ENCODE measurements at regions not wholly inside any gene's neighbourhood (a gene's known extent, or its start where the extent isn't known, plus 50 kb on each side); places are given as distances from the start of the nearest gene placed in this dataset.
"Not testable (repeated sequence)": the region's sequence is repeated elsewhere in the genome, so short reads cannot be mapped to it uniquely, and the experiment has no call there.

DNA sequence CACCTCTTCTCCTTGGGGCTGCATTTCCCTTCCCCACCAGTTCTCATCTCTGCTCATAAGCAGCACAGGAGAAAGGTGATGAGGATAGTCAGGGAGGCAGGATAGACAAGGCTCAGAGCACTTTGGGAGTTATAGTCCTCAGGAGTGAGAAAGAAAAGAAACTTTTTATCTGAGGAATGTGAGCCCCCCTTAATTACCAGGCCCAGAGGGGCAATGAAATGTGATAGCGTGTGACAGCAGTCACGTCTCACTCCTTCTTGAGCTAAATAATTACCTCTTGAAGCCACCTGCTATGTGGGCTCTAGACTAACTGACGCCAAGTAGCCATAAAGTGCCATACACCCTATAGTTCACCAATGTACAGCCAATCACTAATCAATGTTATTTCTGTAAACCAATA is 105.8 kb downstream of the SPP2 start:
- peaks cover 0 to 4% (median 4%) of the 10 kb centered on the region in 3 donors for H3K4me1 Mint-ChIP-seq
- H3K27ac Mint-ChIP-seq = peak overlapping the region in 1 of 3 donors; percentile 28
- no peaks in the 10 kb centered on the region for H3K9me3 Mint-ChIP-seq
- peaks cover 9% of the 10 kb centered on the region for H3K27me3 Mint-ChIP-seq
- no peak overlapping the region for H3K4me3 Mint-ChIP-seq
- H3K36me3 Mint-ChIP-seq = peaks cover 2% of the 10 kb centered on the region

DNA sequence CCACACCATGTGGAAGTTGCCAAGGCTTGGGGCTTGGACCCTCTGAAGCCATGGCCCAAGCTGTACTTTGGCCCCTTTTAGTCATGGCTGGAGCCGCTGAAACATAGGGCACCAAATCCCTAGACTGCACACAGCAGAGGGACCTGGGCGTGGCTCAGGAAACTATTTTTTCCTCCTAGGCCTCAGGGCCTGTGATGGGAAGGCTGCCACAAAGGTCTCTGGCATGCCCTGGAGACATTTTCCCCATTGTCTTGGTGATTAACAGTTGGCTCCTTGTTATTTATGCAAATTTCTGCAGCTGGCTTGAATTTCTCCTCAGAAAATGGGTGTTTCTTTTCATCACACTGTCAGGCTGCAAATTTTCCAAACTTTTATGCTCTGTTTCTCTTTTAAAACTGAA is 102.3 kb downstream of the SPP2 start:
- H3K27me3 Mint-ChIP-seq, H3K9me3 Mint-ChIP-seq, H3K4me3 Mint-ChIP-seq, H3K27ac Mint-ChIP-seq, H3K4me1 Mint-ChIP-seq, H3K36me3 Mint-ChIP-seq: not testable (repeated sequence)

DNA sequence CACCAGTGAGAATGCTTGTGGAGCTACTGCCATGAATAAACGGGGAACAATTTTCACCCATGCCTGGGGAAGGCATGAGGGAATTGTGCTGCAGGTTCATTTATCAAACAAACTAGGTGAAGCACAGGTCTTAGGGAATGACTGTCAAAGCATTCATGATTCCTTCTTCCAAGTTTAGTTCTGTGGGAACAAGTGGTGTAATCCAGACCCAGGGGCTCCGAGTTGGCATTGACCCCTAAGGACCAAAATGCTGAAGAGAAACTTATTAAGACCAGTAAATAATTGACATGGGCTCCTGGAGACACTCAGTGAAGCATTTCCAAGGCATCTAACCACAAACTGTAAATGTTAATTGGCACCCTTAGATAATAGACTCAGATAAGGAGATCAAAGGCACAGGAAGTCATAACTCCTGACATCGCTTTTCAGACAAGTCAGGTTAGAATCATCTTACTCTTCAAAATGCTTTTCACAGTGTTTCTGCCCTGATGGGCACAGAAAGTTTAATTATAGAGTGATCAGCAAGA is 96.9 kb downstream of the SPP2 start:
- H3K27me3 Mint-ChIP-seq = peaks cover 6% of the 10 kb centered on the region
- H3K4me1 Mint-ChIP-seq = peaks cover 0 to 9% (median 0%) of the 10 kb centered on the region in 3 donors
- no peaks in the 10 kb centered on the region for H3K36me3 Mint-ChIP-seq
- no peak overlapping the region for H3K4me3 Mint-ChIP-seq
- peaks cover 0 to 2% (median 0%) of the 10 kb centered on the region in 3 donors for H3K9me3 Mint-ChIP-seq
- no peak overlapping the region for H3K27ac Mint-ChIP-seq

DNA sequence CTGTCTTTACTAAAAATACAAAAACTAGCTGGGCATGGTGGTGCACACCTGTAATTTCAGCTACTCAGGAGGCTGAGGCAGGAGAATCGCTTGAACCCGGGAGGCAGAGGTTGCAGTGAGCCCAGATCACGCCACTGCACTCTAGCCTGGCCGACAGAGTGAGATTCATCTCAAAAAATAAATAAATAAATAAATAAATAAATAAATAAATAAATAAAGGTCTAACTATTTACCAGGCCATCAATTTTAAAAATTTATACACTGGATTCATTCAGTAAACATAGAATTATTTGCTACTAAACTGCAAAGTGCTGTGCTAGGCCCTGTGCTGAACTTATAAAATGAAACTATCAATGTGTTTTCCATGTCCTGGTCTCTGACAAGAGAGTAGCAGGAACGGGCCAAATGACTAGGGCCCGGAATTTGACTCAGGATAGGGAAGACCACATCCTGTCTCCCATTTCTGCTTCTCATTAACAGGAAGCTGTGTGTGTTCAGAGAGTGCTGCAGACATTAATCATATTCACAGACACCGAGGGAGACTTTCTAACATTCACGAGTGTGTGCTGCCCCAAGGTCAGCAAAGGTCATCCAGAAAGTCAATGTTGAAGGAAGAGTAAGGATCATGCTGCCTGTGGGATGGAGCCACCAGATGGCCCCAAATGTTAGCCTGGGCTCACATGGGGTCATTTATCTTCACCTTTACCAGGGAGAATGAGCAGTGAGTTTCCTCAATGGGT is 95.8 kb downstream of the SPP2 start:
- Mint-ChIP-seq H3K36me3 (no peaks in the 10 kb centered on the region), H3K4me3 (no peak overlapping the region), H3K9me3 (peaks cover 0 to 2% (median 0%) of the 10 kb centered on the region in 3 donors), H3K27me3 (peaks cover 6% of the 10 kb centered on the region), H3K27ac (no peak overlapping the region), H3K4me1 (peaks cover 0 to 9% (median 0%) of the 10 kb centered on the region in 3 donors)

DNA sequence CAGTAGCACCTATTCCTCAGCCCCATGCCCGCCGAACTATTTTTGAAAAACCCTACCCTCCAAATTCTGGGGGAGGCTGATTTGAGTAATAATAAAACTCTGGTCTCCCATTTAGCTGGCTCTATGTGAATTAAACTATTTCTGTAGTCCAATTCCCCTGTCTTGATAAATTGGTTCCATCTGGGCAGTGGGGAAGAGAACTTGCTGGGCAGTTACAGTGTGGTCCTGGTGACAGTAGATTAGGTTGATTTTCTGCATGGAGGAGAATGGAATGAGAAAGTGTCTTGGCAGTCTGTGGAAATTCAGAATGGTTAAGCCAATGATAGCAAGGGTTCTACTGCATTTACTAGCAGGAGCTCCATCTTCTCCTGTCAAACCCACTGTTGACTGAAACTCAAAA is 95.0 kb downstream of the SPP2 start:
- peaks cover 0 to 9% (median 0%) of the 10 kb centered on the region in 3 donors for H3K4me1 Mint-ChIP-seq
- no peak overlapping the region for H3K4me3 Mint-ChIP-seq
- peaks cover 10% of the 10 kb centered on the region for H3K27me3 Mint-ChIP-seq
- H3K9me3 Mint-ChIP-seq = peaks cover 0 to 2% (median 0%) of the 10 kb centered on the region in 3 donors
- no peaks in the 10 kb centered on the region for H3K36me3 Mint-ChIP-seq
- no peak overlapping the region for H3K27ac Mint-ChIP-seq

DNA sequence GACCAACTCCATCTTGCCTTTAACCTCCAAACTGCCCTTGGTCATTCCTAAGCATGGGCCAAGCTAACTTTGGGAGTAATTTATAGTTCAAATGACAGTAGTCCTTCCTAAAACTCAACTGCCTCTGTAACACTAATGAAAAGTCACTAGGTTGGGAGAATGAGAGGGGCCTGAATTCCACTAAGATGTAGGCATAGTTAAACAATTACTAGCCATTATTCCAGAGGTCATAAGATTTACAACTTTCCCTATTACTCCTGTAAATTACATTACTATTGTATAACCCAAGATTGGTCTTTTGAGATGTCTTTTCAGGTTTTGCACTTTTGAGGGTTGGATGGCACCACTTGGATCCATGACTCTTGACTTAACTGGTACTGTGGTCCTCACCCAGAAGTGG is 94.6 kb downstream of the SPP2 start:
- H3K36me3 Mint-ChIP-seq = no peaks in the 10 kb centered on the region
- peaks cover 0 to 9% (median 0%) of the 10 kb centered on the region in 3 donors for H3K4me1 Mint-ChIP-seq
- H3K4me3 Mint-ChIP-seq = no peak overlapping the region
- H3K27me3 Mint-ChIP-seq = peaks cover 13% of the 10 kb centered on the region
- H3K27ac Mint-ChIP-seq = no peak overlapping the region
- peaks cover 0 to 2% (median 0%) of the 10 kb centered on the region in 3 donors for H3K9me3 Mint-ChIP-seq

DNA sequence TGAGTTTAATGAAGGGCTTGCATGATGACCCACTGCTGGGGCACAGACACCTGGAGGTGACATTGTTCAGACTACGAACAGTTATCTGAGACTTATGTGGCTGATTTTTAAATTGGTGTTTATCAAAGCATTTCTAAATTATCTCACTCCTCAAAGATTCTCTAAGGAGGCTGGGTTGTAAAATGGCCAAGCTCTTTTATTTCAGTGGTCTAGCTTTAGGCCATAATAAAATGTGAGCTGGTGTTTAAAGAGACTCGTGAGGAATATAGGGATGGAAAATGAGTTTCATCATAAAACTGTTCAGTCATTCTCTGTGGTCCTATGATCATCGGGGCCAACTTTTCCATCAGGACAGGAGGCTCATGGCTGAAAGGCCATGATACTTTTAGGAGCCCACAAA is 93.4 kb downstream of the SPP2 start:
- H3K36me3 Mint-ChIP-seq = no peaks in the 10 kb centered on the region
- peaks cover 0 to 9% (median 0%) of the 10 kb centered on the region in 3 donors for H3K4me1 Mint-ChIP-seq
- H3K4me3 Mint-ChIP-seq = no peak overlapping the region
- no peaks in the 10 kb centered on the region for H3K9me3 Mint-ChIP-seq
- H3K27ac Mint-ChIP-seq = no peak overlapping the region
- H3K27me3 Mint-ChIP-seq = peaks cover 13% of the 10 kb centered on the region

DNA sequence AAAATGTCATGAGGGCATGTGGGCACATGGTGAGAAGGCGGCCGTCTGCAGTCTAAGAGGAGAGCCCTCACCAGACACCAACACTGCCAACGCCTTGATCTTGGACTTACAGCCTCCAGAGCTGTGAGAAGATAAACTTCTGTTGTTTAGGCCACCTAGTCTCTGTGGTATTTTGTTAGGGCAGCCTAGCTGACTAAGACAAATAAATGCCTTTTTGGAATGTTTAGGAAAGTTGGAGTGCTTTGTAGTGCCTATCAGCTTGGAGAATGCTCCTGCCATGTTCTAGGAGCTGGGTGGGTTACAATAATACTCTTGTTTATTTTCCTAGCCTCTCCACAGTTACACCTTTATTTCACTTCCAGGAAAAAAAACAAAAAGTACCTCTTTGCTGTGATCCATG is 92.0 kb downstream of the SPP2 start:
- Mint-ChIP-seq H3K4me3 (no peak overlapping the region), H3K9me3 (no peaks in the 10 kb centered on the region), H3K27me3 (peaks cover 11% of the 10 kb centered on the region), H3K27ac (no peak overlapping the region), H3K4me1 (peaks cover 0 to 8% (median 0%) of the 10 kb centered on the region in 3 donors), H3K36me3 (no peaks in the 10 kb centered on the region)

DNA sequence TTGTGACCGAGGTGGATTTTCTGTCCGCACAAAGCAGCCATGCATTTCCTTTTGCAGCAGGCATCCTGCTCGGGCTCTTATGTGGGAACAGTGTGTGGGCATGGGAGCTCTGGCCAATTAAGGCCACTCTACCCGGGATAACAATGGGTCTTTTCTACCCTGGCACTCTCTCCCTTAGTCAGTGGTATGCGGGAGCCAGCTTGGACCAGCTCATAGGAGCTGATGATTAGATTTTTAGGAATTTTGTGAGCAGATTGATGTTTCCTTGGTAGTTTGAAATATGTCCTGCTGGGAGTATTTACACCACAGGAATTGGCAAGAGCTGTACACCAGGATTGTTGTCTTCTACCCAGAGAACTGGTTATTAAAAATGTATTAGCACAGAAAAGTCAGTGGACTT is 89.3 kb downstream of the SPP2 start:
- no peak overlapping the region for H3K4me3 Mint-ChIP-seq
- H3K4me1 Mint-ChIP-seq = peaks cover 0 to 2% (median 0%) of the 10 kb centered on the region in 3 donors
- no peaks in the 10 kb centered on the region for H3K9me3 Mint-ChIP-seq
- no peaks in the 10 kb centered on the region for H3K36me3 Mint-ChIP-seq
- H3K27me3 Mint-ChIP-seq = peaks cover 11% of the 10 kb centered on the region
- no peak overlapping the region for H3K27ac Mint-ChIP-seq

DNA sequence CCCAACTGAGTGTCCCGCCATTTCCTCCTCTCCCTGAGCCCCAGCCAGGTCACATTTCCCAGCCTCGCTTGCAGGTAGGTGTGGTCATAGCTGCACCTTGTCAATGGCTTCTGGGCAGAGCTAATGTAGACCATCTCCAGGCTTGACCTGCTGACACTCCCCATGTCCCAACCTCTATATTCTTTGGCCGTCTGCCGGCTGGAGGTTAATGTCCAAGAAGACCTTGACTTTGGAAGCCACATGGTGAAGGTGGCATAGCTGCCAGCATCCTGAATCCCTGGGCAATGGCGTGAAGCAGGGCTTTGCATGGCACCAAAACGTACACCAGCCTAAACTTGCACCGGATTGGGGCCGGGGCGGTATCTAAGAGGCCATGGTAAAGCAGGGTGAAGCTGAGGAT is 88.3 kb downstream of the SPP2 start:
- Mint-ChIP-seq H3K4me3 (no peak overlapping the region), H3K27me3 (peaks cover 14% of the 10 kb centered on the region), H3K4me1 (peaks cover 0 to 2% (median 0%) of the 10 kb centered on the region in 3 donors), H3K36me3 (no peaks in the 10 kb centered on the region), H3K27ac (peak overlapping the region in 1 of 3 donors; percentile 11), H3K9me3 (no peaks in the 10 kb centered on the region)

DNA sequence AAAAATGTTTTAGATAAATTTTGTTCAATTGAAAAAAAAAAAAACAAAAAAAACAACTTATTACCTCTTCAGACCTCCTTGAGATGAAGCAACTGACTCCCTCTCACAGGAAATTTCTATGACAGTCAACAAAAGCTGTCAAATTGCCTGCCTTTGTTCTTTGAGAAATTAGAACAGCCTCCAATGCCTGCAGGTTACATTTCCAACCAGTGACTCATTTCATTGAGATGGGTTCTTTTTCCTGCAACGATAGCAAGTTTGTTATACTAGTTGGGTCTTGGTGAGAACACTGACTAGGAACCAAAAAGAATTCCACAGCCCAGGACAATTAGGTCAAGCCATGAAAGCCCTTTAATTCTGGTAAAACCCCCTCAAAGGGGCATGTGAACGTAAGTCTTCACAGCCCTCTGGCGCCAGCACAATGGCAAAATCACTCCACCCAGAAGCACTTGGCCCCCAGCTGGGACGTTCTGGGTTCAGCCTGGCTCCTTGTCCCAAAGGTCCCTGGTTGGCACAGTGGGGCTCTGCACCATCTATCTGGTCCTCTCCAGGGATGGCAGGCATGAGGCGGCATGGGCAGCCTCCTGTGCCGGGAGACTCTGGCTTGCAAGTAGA is 87.0 kb downstream of the SPP2 start:
- no peak overlapping the region for H3K4me3 Mint-ChIP-seq
- no peaks in the 10 kb centered on the region for H3K36me3 Mint-ChIP-seq
- no peak overlapping the region for H3K27ac Mint-ChIP-seq
- H3K4me1 Mint-ChIP-seq = peaks cover 0 to 2% (median 0%) of the 10 kb centered on the region in 3 donors
- H3K9me3 Mint-ChIP-seq = no peaks in the 10 kb centered on the region
- H3K27me3 Mint-ChIP-seq = peaks cover 14% of the 10 kb centered on the region

DNA sequence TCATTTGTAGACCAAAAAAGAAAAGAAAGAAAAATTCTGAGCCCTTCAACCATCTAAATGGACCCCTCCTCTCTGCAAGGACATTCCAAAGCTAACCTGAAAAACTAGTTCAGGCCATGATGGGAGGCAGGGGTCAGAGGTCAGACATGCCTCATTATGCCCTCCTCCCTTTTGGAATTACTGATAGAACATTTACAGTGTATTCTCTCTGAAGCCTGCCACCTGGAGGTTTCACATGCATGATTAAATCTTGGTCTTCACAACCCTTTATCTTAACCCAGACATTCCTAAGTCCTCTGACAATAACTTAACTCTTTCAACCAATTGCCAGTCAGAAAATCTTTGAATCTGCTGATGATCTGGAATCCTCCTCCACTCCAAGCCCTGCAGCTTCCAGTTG is 86.0 kb downstream of the SPP2 start:
- Mint-ChIP-seq H3K4me3 (no peak overlapping the region), H3K4me1 (peaks cover 0 to 2% (median 0%) of the 10 kb centered on the region in 3 donors), H3K9me3 (no peaks in the 10 kb centered on the region), H3K27me3 (peaks cover 16% of the 10 kb centered on the region), H3K36me3 (no peaks in the 10 kb centered on the region), H3K27ac (no peak overlapping the region)

DNA sequence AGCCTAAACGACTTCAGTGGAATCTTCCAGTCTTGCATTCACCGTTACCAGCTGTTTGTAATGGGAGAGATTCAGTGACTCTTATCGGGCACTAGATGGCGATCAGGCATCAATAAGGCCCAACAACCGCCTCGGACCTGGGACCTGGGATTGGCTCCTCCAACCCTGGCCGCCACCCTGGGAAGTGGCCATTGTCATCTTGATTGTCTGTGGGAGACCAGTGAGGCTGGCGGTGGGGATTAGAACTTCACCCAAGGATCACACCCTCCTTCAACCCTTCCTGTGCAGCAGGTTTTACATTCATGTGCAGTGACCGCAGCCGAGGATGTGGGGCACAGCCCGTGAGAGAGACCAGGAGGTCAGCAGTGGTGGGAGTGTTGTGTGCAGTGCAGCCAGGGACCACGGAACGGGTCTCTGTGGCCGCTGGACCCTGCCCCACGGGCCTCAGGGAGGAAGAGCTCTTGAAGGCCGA is 85.3 kb downstream of the SPP2 start:
- Mint-ChIP-seq H3K27me3 (peaks cover 17% of the 10 kb centered on the region), H3K27ac (no peak overlapping the region), H3K4me1 (peaks cover 0 to 2% (median 0%) of the 10 kb centered on the region in 3 donors), H3K9me3 (no peaks in the 10 kb centered on the region), H3K4me3 (no peak overlapping the region), H3K36me3 (no peaks in the 10 kb centered on the region)

DNA sequence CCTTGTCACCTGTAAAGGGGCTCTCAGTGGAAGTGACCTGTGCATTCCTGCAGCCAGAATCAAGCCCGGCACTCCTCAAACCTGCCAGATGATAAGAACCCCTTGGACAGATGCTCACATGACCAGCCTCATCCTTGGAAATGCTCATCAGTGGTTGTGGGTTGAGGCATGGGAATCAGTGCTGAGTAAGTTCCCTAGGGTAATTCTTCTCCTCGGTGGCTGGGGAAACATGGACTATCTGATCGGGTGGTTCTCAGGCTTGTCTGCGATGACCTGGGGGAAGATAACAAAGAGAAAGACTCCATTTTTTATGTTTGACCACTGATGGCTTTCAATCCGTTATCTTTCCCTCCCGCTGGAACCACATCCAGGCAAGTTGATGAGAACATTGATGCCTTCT is 84.0 kb downstream of the SPP2 start:
- H3K4me1 Mint-ChIP-seq = peaks cover 0 to 2% (median 0%) of the 10 kb centered on the region in 3 donors
- peaks cover 12% of the 10 kb centered on the region for H3K27me3 Mint-ChIP-seq
- H3K27ac Mint-ChIP-seq = no peak overlapping the region
- H3K4me3 Mint-ChIP-seq = no peak overlapping the region
- H3K9me3 Mint-ChIP-seq = no peaks in the 10 kb centered on the region
- H3K36me3 Mint-ChIP-seq = no peaks in the 10 kb centered on the region

DNA sequence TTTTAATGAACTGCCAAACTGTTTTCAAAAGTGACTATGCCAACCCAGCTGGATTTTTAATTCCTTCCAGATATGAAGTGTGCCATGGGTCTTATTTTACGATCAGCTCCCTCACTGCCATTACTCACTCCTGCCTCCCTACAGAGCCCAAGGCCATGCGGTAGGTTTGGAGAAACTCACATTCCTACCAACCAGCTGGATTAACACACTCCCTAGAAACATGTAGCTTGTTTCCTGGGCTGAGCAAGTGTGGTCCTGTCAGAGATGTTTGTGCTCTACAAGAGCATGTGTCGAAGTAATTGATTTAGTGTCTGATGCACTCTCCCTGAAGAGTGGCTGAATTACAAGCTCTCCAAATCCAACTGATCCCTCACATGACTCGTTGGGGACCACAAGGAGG is 82.5 kb downstream of the SPP2 start:
- H3K4me1 Mint-ChIP-seq = peaks cover 0 to 2% (median 0%) of the 10 kb centered on the region in 3 donors
- no peaks in the 10 kb centered on the region for H3K9me3 Mint-ChIP-seq
- H3K36me3 Mint-ChIP-seq = no peaks in the 10 kb centered on the region
- no peak overlapping the region for H3K4me3 Mint-ChIP-seq
- H3K27ac Mint-ChIP-seq = no peak overlapping the region
- peaks cover 12% of the 10 kb centered on the region for H3K27me3 Mint-ChIP-seq
